B cell (primary cell): ENCODE measurements at regions not wholly inside any gene's neighbourhood (a gene's known extent, or its start where the extent isn't known, plus 50 kb on each side); places are given as distances from the start of the nearest gene placed in this dataset.

Source experiments
- EZH2 ChIP-seq: IDR thresholded peaks from 2 replicates; pipeline ENCODE4 v1.6.1; 2012; ENCODE audit warnings: borderline replicate concordance, low read depth, mild to moderate bottlenecking, moderate library complexity, low read length; ENCODE audit not compliant: insufficient read depth, poor library complexity, severe bottlenecking
- TF ChIP-seq, protein P1 (sequence below): fragments of 200-600 bp; IDR thresholded peaks from one replicate; pipeline ENCODE4 v1.8.0; 2022; ENCODE audit warnings: antibody characterized with exemption, mild to moderate bottlenecking

DNA sequence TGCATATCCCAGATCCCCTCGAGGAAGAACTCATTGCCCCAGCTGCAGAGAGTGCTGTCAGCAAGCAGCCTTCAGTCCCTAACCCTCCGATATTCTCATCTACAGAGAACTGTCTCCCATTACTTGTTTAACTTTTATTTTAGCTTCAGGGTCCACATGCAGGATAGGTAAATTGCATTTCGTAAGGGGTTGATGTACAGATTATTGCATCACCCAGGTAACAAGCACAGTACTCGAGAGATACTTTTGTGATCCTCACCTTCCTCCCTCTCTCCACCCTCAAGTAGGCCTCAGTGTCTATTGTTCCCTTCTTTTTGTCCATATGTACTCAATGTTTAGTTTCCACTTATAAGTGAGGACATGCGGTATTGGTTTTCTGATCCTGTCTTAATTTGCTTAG, 171.5 kb upstream of the IRS2 start:
- TF ChIP-seq, protein P1, sequence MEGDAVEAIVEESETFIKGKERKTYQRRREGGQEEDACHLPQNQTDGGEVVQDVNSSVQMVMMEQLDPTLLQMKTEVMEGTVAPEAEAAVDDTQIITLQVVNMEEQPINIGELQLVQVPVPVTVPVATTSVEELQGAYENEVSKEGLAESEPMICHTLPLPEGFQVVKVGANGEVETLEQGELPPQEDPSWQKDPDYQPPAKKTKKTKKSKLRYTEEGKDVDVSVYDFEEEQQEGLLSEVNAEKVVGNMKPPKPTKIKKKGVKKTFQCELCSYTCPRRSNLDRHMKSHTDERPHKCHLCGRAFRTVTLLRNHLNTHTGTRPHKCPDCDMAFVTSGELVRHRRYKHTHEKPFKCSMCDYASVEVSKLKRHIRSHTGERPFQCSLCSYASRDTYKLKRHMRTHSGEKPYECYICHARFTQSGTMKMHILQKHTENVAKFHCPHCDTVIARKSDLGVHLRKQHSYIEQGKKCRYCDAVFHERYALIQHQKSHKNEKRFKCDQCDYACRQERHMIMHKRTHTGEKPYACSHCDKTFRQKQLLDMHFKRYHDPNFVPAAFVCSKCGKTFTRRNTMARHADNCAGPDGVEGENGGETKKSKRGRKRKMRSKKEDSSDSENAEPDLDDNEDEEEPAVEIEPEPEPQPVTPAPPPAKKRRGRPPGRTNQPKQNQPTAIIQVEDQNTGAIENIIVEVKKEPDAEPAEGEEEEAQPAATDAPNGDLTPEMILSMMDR: no peak
- TF ChIP-seq EZH2: no peak
